PFSK-1 (cell line): ENCODE measurements at regions not wholly inside any gene's neighbourhood (a gene's known extent, or its start where the extent isn't known, plus 50 kb on each side); places are given as distances from the start of the nearest gene placed in this dataset.

Experiments
- FOXP2 ChIP-seq: optimal IDR thresholded peaks from 2 replicates; pipeline ENCODE3; 2011; ENCODE audit warnings: borderline replicate concordance, control low read depth, inconsistent platforms; ENCODE audit not compliant: insufficient read depth; ENCODE audit errors: extremely low read length, extremely low read depth
- POLR2AphosphoS5 ChIP-seq: IDR thresholded peaks from 2 replicates; pipeline ENCODE4 v1.6.1; 2012; ENCODE audit warnings: low read depth, mild to moderate bottlenecking, control low read depth, low read length, moderate library complexity
- REST ChIP-seq, 2 experiments: IDR thresholded peaks; 2 replicates each; pipeline versions ENCODE4 v1.6.1 to v1.8.0; 2011 to 2012; ENCODE audit warnings: low read depth in 2 of 2, low read length in 2 of 2, control low read depth in 1 of 2, inconsistent platforms in 1 of 2, mild to moderate bottlenecking in 1 of 2, moderate library complexity in 1 of 2; ENCODE audit not compliant: insufficient read depth in 1 of 2
- SIN3A ChIP-seq: IDR thresholded peaks from 2 replicates; pipeline ENCODE4 v1.6.1; 2012; ENCODE audit warnings: mild to moderate bottlenecking, low read length, moderate library complexity, borderline replicate concordance; ENCODE audit not compliant: insufficient read depth
- TAF1 ChIP-seq: IDR thresholded peaks from 2 replicates; pipeline ENCODE4 v1.6.1; 2012; ENCODE audit warnings: low read length, control low read depth, borderline replicate concordance; ENCODE audit not compliant: insufficient read depth

GRCh38 chr2:194559964-194560363, 1097.1 kb upstream of the SLC39A10 start:
- TF ChIP-seq REST (IDR thresholded peaks at IDR 0.05; ENCODE audit: insufficient read depth in 1 of 2, low read depth in 2 of 2, low read length in 2 of 2) (no peak), SIN3A (no peak), FOXP2 (no peak), POLR2AphosphoS5 (no peak), TAF1 (no peak)

DNA sequence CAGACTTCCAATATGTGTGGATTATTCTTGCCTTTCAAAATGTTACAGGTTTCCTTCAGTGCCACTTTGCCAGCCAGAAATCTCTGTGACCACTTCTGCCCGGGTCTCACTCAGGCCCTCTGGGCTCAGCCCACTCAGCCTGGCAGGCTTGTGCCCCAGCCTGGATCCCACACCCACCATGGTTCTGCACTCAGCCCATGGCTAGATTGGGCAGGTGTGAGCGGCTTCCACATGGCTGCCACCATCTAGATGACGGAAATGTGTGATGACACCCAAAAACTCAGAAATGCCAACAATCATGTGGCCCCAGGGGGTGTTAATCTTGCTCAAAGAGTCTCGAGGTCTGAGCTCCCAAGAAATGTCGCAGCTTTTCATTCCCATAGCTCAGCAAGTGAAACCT, 1097.5 kb upstream of the SLC39A10 start:
- TF ChIP-seq POLR2AphosphoS5: no peak
- no peak for TF ChIP-seq REST (IDR thresholded peaks at IDR 0.05; ENCODE audit: insufficient read depth in 1 of 2, low read depth in 2 of 2, low read length in 2 of 2)
- no peak for TF ChIP-seq TAF1
- TF ChIP-seq SIN3A: no peak

DNA sequence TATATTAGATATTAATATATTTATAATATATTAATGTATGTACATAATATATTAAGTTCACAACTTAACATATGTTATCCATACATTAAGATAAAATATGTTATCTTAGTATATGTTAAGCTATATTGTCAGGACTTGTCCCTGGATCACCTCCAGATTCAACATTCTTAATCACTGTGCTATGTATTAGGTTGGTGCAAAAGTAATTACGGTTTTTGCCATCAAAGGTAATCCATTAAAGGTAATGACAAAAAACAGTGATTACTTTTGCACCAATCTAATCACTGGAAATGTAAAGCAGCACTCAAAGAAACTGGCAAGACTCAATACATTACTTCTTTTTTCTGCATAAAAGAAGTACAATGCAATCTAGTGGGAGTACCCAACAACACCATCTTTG, 1099.0 kb upstream of the SLC39A10 start:
- no peak for TF ChIP-seq POLR2AphosphoS5
- TF ChIP-seq FOXP2: no peak
- no peak for TF ChIP-seq SIN3A
- TF ChIP-seq TAF1: no peak
- no peak for TF ChIP-seq REST (IDR thresholded peaks at IDR 0.05; ENCODE audit: insufficient read depth in 1 of 2, low read depth in 2 of 2, low read length in 2 of 2)

- TF ChIP-seq REST (IDR thresholded peaks at IDR 0.05; ENCODE audit: insufficient read depth in 1 of 2, low read depth in 2 of 2, low read length in 2 of 2) (no peak), TAF1 (no peak), FOXP2 (no peak)
Observed at GRCh38 chr2:194556629-194557028, 1100.4 kb upstream of the SLC39A10 start.

DNA sequence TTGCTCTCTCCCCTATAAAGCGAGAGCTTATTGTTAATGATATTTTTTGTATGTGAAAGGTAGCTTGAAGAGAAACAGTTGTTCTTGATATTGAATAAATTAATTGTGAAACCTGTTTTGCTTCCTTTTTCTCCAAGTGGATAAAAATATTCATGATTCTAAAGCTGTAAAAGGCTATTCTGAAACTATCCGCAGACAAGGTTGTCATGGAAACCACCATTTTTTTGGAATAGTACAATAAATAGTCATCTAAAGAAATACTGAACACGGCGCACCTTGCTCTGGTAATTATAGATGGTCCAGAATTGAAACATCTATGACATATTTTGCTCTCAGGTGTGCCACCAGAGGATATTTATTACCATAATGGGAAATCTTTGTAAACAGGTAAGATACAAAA, 1103.0 kb upstream of the SLC39A10 start:
- TF ChIP-seq POLR2AphosphoS5 (no peak), FOXP2 (no peak), SIN3A (no peak), REST (IDR thresholded peaks at IDR 0.05; ENCODE audit: insufficient read depth in 1 of 2, low read depth in 2 of 2, low read length in 2 of 2) (no peak), TAF1 (no peak)
